GM18868 (cell line): ENCODE measurements at regions not wholly inside any gene's neighbourhood (a gene's known extent, or its start where the extent isn't known, plus 50 kb on each side); places are given as distances from the start of the nearest gene placed in this dataset.
A peak's percentile ranks its signal among the peaks of the same experiment; 100 is the strongest.

Source experiments
- ATAC-seq: cut with Tn5 transposase; IDR thresholded peaks from one replicate; pipeline ENCODE4 v1.9.1; 2021; ENCODE audit warnings: mild to moderate bottlenecking, moderate library complexity; ENCODE audit not compliant: unreplicated experiment

GRCh38 chr12:14148489-14149270, 167.3 kb upstream of the GRIN2B start:
- ATAC-seq, result no peak

DNA sequence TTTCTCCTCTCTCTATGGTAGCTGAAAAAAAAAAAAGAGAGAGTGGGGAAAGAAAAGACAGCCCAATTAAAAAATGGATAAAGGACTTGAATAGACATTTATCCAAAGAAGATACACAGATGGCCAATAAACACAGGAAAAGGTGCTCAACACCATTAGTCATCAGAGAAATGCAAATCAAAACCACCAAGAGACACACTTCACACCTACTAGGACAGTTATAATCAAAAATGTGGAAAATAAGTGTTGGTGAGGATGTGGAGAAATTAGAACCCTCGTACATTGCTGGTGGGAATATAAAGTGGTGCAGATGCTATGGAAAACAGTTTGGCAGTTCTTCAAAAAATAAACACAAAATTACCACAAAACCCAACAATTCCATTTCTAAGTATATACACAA, 172.4 kb upstream of the GRIN2B start:
- ATAC-seq, result no peak

DNA sequence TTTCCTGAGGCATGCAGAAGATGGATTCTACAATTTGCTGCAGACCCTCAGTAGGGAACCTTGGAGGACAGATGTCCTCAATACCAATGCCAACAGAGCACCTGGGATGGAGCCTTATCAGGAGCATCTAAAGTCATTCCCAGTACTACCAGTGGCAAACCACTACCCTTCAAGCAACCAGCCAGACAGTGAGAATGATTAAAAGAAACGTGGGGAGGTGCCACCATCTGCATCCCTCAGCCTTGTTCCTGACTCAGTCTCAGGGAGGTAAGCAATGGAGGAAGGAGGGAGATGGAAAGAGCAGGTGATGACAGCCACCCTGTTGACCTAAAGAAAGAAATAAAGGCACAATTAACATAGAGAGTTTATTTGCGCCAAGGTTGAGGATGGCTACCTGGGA, 175.2 kb upstream of the GRIN2B start:
- peak; percentile 14 for ATAC-seq

DNA sequence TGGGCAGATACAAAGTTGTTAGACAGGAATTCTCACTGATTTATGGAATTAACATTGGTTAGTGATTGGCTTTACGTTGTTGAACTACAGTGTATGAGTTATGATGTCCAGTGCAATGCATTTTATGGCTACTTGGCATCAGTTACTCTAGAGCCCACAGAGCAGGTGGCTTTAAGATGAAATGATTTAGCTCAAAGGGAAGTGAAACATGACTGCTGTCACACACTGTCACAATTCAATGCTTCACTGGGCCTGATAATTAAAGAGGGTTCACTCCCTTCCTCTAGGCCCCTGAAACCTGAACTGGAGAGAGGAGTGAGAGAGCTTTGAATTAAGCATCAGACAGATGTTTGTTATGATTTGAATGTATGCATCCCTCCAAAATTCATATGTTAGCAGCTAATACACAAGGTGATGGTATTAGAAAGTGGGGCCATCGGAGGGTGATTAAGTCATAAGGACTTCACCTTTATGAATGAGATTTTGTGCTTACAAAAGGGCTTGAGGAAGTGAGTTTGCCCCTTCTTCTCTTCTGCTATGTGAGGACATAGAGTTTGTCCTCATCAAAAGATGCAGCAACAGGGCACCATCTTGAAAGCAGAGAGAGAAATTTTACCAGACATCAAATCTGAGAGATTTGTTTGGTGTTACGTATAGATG, 175.8 kb upstream of the GRIN2B start:
- peak; percentile 95 for ATAC-seq

DNA sequence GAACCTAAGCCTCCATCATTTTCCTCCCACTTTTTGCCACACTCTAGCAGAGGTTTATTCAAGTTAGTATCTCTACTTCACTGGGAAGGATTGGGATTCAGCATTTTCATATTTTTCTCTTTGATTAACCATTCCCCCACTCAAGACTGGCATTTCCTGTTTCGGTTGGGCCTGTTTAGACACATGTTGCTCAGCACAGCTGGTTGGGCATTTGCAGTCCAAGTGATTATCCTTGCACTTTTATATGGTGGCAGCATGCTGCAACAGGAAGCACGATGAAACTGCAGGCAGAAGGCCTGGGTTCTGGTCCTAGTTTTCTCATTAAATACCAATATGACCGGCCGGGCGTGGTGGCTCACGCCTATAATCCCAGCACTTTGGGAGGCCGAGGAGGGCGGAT, 182.9 kb upstream of the GRIN2B start:
- no peak for ATAC-seq

DNA sequence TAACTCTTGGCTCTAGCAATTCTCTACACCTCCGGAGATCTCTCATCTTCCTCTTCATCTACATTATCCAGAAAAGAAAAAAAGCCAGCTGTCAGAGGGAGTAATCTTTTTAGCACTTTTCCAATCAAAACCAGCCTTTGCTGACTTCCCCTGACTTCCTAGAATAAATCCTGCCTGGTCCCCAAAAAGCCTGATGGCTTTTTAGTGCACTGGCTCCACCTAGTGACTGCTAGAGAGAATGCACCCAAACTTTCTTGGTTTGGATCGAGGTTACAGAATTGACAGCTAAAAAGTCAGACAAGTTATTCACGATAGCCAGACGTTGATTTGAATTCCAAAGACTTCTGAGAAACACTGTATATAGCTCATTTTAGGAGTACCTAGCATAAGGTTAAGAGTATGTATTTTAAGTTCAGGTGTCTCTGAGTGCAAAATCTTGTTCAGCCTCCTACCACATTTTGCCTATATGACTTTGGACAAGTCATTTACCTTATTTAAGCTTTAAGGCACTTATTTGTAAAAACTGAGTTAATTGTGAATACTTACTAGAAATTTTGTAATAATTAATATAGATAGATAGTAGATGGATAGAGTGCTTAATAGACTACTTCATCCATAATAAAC, 185.7 kb upstream of the GRIN2B start:
- ATAC-seq, result peak; percentile 42

DNA sequence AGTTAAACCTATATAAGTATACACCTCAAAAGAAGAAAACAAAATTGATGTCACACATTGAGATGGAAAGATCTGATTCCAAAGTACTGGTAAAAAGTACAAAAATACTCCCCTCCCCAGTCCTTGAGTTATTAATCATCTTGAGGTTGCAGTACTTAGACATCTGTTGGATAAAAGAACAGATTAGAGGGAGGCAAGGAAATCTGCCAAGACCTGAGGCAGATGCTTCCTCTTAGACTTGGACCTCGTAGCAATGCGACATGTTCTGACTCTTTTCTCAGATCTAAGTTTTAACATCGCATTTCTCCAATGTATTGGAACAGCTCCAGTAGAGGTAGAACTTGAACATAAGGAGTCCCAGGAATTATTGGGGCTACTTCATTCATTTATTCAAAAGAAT, 187.9 kb upstream of the GRIN2B start:
- ATAC-seq, result no peak

- ATAC-seq, result peak; percentile 91
Observed at GRCh38 chr12:14171106-14171505, 189.7 kb upstream of the GRIN2B start.

- no peak for ATAC-seq
Observed at GRCh38 chr12:14175206-14175605, 190.3 kb upstream of the ATF7IP start.

- ATAC-seq, result peak; percentile 83
Observed at GRCh38 chr12:14185427-14186192, 179.9 kb upstream of the ATF7IP start.

DNA sequence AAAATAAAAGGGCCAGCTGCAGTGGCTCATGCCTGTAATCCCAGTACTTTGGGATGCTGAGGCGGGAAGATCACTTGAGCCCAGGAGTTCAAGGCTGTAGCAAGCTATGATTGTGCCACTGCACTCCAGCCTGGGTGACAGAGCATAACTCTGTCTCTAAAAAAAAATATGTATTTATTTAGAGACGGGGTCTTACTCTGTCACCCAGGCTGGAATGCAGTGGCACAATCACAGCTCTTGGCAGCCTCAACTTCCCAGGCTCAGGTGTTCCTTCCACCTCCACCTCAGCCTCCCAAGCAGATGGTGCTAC, 179.3 kb upstream of the ATF7IP start:
- ATAC-seq, result no peak

GRCh38 chr12:14187002-14187401, 178.5 kb upstream of the ATF7IP start:
- ATAC-seq, result no peak

- ATAC-seq, result no peak
Observed at GRCh38 chr12:14187966-14188365, 177.5 kb upstream of the ATF7IP start.

GRCh38 chr12:14188744-14189143, 176.7 kb upstream of the ATF7IP start:
- no peak for ATAC-seq

GRCh38 chr12:14190694-14191093, 174.8 kb upstream of the ATF7IP start:
- no peak for ATAC-seq

DNA sequence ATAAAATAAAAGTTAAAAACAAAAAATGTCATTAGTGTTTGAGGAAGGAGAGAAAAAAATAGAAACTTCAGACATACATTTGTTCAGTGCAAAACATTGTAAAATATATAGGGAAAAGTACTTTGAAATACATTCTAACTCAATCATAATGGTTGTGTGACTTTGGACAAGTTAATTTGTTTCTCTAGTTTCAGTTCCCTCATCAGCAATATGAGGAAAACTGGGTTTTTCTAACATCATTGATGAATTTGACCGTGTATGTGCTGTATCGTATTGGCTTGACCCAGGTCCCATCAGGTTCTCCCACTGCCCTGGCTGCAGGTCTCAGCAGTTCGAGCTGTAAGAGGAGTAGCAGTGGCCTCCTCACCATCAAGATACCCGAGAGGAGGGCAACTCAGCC, 173.9 kb upstream of the ATF7IP start:
- ATAC-seq, result no peak

DNA sequence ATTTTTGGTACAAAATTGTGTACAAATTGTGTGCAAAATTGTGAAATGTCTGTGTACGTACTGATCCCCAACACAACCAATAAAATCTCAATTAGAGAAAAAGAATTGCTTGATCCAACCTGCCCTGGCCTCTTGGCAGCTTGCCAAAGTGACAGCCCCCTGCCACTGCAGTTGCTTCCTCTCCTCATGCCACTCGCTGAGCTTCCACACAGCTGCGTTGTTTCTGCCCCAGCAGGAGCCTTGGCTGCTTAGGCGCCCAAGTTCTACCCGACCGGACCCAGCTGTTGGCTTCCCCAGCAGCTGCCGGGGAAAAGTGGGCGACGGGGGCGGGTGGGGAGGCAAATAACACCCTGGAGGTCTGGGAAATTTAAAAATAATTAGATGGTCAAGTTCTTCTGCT, 171.8 kb upstream of the ATF7IP start:
- no peak for ATAC-seq

DNA sequence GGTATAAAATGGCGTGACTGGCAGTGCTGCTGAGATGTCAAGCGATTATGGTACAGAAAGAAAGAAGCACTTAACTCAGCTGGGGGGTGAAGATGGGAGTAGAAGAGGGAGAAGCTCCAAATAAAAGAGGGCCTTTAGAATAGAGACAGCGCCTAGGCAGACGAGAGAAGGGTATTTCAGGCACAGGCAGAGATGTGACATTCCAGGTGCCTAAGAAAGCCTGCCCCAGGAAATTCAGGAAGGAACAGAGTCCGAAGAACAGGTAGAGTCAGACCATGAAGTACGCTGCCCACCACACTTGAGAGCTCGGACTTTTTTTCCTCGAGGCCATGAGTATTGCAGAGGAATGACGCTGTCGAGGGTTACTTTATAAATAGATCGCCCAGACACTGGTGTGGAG, 170.9 kb upstream of the ATF7IP start:
- ATAC-seq, result no peak

DNA sequence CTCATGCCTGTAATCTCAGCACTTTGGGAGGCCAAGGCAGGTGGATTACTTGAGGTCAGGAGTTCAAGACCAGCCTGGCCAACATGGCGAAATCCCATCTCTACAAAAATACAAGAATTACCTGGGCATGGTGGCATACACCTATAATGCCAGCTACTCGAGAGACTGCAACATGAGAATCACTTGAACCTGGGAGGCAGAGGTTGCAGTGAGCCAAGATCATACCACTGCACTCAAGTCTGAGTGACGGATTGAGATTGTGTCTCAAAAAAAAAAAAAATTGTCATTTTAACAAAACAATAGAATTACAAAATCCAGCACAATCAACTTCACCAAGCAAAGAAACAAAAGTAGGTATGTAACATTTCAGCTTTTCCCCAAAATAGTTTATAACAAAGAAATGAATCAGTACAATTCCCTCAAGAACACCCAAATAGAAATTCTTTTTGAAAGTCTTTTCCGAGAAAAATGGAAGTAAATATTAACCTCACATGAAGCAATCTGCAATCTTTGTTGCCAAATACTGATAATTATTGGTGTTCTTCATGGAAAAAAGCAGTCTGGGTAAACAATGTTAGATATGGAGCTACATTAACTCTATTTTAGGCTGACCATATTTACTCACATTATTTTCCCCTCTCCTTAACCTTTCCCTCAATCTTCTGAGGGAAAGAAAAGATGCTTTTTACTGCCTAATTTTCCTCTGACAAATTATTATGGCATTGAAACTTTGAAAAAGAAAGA, 165.9 kb upstream of the ATF7IP start:
- ATAC-seq, result no peak

- ATAC-seq, result no peak
Observed at GRCh38 chr12:14200598-14200997, 164.9 kb upstream of the ATF7IP start.

DNA sequence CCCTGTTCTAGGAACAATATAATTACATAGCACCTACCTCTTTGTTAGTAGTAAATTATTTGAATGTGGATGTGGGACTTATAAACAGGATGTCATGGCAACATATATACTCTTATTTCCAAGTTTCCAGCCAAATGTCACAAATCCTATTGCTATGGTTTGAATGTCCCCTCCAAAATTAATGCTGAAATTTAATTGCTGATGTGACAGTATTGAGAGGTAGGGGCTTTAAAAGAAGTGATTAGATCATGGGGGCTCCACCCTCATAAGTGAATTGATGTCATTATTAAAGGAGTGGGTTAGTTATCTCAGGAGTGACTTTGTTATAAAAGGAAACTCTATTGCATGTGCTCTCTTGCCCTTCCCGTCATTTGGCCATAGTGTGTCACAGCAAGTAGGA, 164.2 kb upstream of the ATF7IP start:
- ATAC-seq, result no peak
